K562 (cell line): ENCODE measurements at regions not wholly inside any gene's neighbourhood (a gene's known extent, or its start where the extent isn't known, plus 50 kb on each side); places are given as distances from the start of the nearest gene placed in this dataset.

Experiments
- ATAC-seq: fragments of 200-7000 bp; cut with Tn5 transposase; 3 replicates; pipeline ENCODE4 v1.9.1; 2020; ENCODE audit warnings: moderate library complexity
- BruUV-seq: library from RNA; stranded (reverse); fragments of 400-500 nt; replicated peaks from 2 replicates; lab custom pipeline; 2021; lab: Mats Ljungman, UMichigan
- CTCF ChIA-PET: fragments of 300-600 bp; formaldehyde crosslinking; extraction: SDS; loops from one replicate; lab custom pipeline; 2021; ENCODE audit warnings: low intra/inter-chr PET ratio; lab: Yijun Ruan, JAX
- POLR2A ChIA-PET: fragments of 300-600, 350-650 bp; sonication (Branson Sonifier 250); formaldehyde crosslinking; extraction: SDS; loops from one replicate; lab custom pipeline; 2021; ENCODE audit warnings: antibody characterized with exemption, inconsistent platforms; lab: Yijun Ruan, JAX
- DNase-seq, 4 experiments: peaks; one replicate each; pipeline versions ENCODE4 v3.0.0 to v3.0.0-alpha.2; 2011 to 2018; ENCODE audit warnings: low spot score in 3 of 4, mixed read lengths in 3 of 4; ENCODE audit errors: extremely low read depth in 1 of 4
- FAIRE-seq: peaks from 2 replicates; lab custom pipeline; 2011; peaks lifted over from hg19 to GRCh38; lab: Jason Lieb, UNC
- H2AFZ ChIP-seq: 2 replicates; pipeline ENCODE4 v1.6.0; 2011; ENCODE audit warnings: low read depth, low read length, control low read depth, inconsistent platforms
- H3K27ac ChIP-seq: fragments of 200-600 bp; 3 replicates; pipeline ENCODE4 v1.8.0; 2011; ENCODE audit warnings: low read depth, mild to moderate bottlenecking, control low read depth, inconsistent platforms, low read length, moderate library complexity, mixed read lengths; ENCODE audit errors: extremely low read depth
- H3K27me3 ChIP-seq, 2 experiments: fragments of 300-600 bp in 1 of 2; 2 replicates in 1 of 2; 3 replicates in 1 of 2; pipeline versions ENCODE4 v1.6.0 to v1.8.0; 2011; ENCODE audit warnings: inconsistent platforms in 2 of 2, low read length in 2 of 2, mild to moderate bottlenecking in 1 of 2, mixed read lengths in 1 of 2, moderate library complexity in 1 of 2; ENCODE audit not compliant: control insufficient read depth in 2 of 2, insufficient read depth in 2 of 2
- H3K36me3 ChIP-seq: fragments of 300-600 bp; 3 replicates; pipeline ENCODE4 v1.8.0; 2011; ENCODE audit warnings: mild to moderate bottlenecking, low read length, inconsistent platforms; ENCODE audit not compliant: control insufficient read depth, insufficient read depth
- H3K4me1 ChIP-seq, 2 experiments: fragments of 200-600 bp in 1 of 2; replicated peaks in 1 of 2; 2 replicates in 1 of 2; 3 replicates in 1 of 2; pipeline versions ENCODE4 v1.5.1 to v1.8.0; 2011; ENCODE audit warnings: inconsistent platforms in 2 of 2, low read length in 2 of 2, mild to moderate bottlenecking in 1 of 2, mixed read lengths in 1 of 2, moderate library complexity in 1 of 2; ENCODE audit not compliant: control insufficient read depth in 2 of 2, insufficient read depth in 2 of 2
- H3K4me2 ChIP-seq: 2 replicates; pipeline ENCODE4 v1.6.1; 2011; ENCODE audit warnings: low read length, control low read depth, inconsistent platforms, mixed read lengths; ENCODE audit not compliant: insufficient read depth
- H3K4me3 ChIP-seq: fragments of 200-600 bp; sonication (generic), shearing (Covaris generic); 2 replicates; pipeline ENCODE4 v1.5.1; 2016; ENCODE audit warnings: control low read depth, inconsistent platforms
- H3K79me2 ChIP-seq: fragments of 200-600 bp; 3 replicates; pipeline ENCODE4 v1.8.0; 2011; ENCODE audit warnings: low read length, inconsistent platforms; ENCODE audit not compliant: control insufficient read depth, insufficient read depth
- H3K9ac ChIP-seq, 2 experiments: 2 replicates each; pipeline versions ENCODE4 v1.6.0 to v1.6.1; 2011; ENCODE audit warnings: low read depth in 2 of 2, low read length in 2 of 2, control low read depth in 1 of 2, inconsistent platforms in 1 of 2, mild to moderate bottlenecking in 1 of 2, mixed read lengths in 1 of 2; ENCODE audit not compliant: insufficient read depth in 1 of 2
- H3K9me1 ChIP-seq: one replicate; pipeline ENCODE4 v1.6.0; 2011; ENCODE audit warnings: inconsistent platforms, mild to moderate bottlenecking, low read length, moderate library complexity; ENCODE audit not compliant: control insufficient read depth, insufficient read depth
- H3K9me3 ChIP-seq: replicated peaks from 2 replicates; pipeline ENCODE4 v1.5.1; 2011; ENCODE audit warnings: low read depth, low read length, inconsistent platforms; ENCODE audit not compliant: control insufficient read depth, insufficient read depth
- H4K20me1 ChIP-seq: replicated peaks from 2 replicates; pipeline ENCODE4 v1.6.1; 2011; ENCODE audit warnings: low read length, inconsistent platforms, mixed read lengths; ENCODE audit not compliant: control insufficient read depth, insufficient read depth
- BRF2 ChIP-seq: IDR thresholded peaks from 3 replicates; pipeline ENCODE4 v1.6.1; 2011; ENCODE audit warnings: borderline replicate concordance, mild to moderate bottlenecking; ENCODE audit not compliant: insufficient read length, insufficient read depth
- DNMT1 ChIP-seq: fragments of 450-650 bp; IDR thresholded peaks from 2 replicates; pipeline ENCODE4 v1.6.1; 2016; ENCODE audit warnings: antibody characterized with exemption, mild to moderate bottlenecking
- FOXK2 ChIP-seq, 2 experiments: fragments of 450-650 bp; IDR thresholded peaks in 1 of 2; conservative IDR thresholded peaks in 1 of 2; 2 replicates each; pipeline ENCODE4 v1.6.1; 2016; ENCODE audit warnings: low read depth in 2 of 2, mild to moderate bottlenecking in 1 of 2
- GABPA ChIP-seq: fragments of 200-800 bp; sonication (Bioruptor generic); conservative IDR thresholded peaks from 2 replicates; pipeline ENCODE4 v1.6.1; 2016; ENCODE audit warnings: low read depth, missing genetic modification characterization, missing compliant biosample characterization
- GTF2B ChIP-seq: IDR thresholded peaks from 2 replicates; pipeline ENCODE4 v1.6.1; 2011; ENCODE audit not compliant: insufficient read length; ENCODE audit errors: extremely low read depth
- HDAC8 ChIP-seq: fragments of 450-650 bp; IDR thresholded peaks from 2 replicates; pipeline ENCODE4 v1.6.1; 2016; ENCODE audit warnings: mild to moderate bottlenecking, missing genetic modification characterization, moderate library complexity, missing compliant biosample characterization
- KLF13 ChIP-seq: fragments of 450-650 bp; IDR thresholded peaks from 2 replicates; pipeline ENCODE4 v1.6.1; 2016; ENCODE audit warnings: missing genetic modification characterization, low read depth, mild to moderate bottlenecking, missing compliant biosample characterization, moderate library complexity, borderline replicate concordance
- NR4A1 ChIP-seq, 2 experiments: fragments of 250-450 bp in 1 of 2; fragments of 450-650 bp in 1 of 2; sonication (Bioruptor Pico) in 1 of 2; IDR thresholded peaks; 2 replicates each; pipeline versions ENCODE4 v1.4.0 to v1.6.1; 2016 to 2020; ENCODE audit warnings: mild to moderate bottlenecking in 2 of 2, missing compliant biosample characterization in 1 of 2, missing genetic modification characterization in 1 of 2, moderate library complexity in 1 of 2
- POLR3G ChIP-seq: IDR thresholded peaks from 2 replicates; pipeline ENCODE4 v1.6.1; 2011; ENCODE audit not compliant: insufficient read length, insufficient replicate concordance; ENCODE audit errors: extremely low read depth
- STAG1 ChIP-seq: sonication (generic); formaldehyde crosslinking; IDR thresholded peaks from 2 replicates; pipeline ENCODE4 v1.5.0; 2020; ENCODE audit warnings: missing genetic modification reagents, borderline replicate concordance
- ZKSCAN8 ChIP-seq: fragments of 200-800 bp; sonication (Bioruptor generic); IDR thresholded peaks from 2 replicates; pipeline ENCODE4 v1.6.1; 2016; ENCODE audit warnings: missing genetic modification characterization, missing compliant biosample characterization
- ZNF347 ChIP-seq: fragments of 450-650 bp; formaldehyde crosslinking; IDR thresholded peaks from 2 replicates; pipeline ENCODE4 v1.4.0; 2020; ENCODE audit warnings: low read depth, mild to moderate bottlenecking, moderate library complexity
- ZNF398 ChIP-seq: fragments of 250-450 bp; sonication (Bioruptor Pico); IDR thresholded peaks from 2 replicates; pipeline ENCODE4 v1.8.0; 2021; ENCODE audit warnings: moderate library complexity, mild to moderate bottlenecking, inconsistent platforms
- ZNF551 ChIP-seq: fragments of 250-450 bp; sonication (Bioruptor Pico); IDR thresholded peaks from 2 replicates; pipeline ENCODE4 v1.5.0; 2021; ENCODE audit warnings: mild to moderate bottlenecking, moderate library complexity
- WGBS: fragments of 100-300 bp; shearing (Covaris generic); methylation state at CpG from one replicate; pipeline ENCODE4 v1.1.6; 2016; ENCODE audit warnings: low coverage, mixed read lengths; ENCODE audit not compliant: insufficient coverage; ENCODE audit errors: missing lambda C conversion rate; 5-methylcytosine and 5-hydroxymethylcytosine counted together
- in situ Hi-C: fragments of 300-500 bp; cut with MboI; formaldehyde crosslinking; loops from 4 replicates; pipeline ENCODE4 v1.15.0; 2018; ENCODE audit warnings: inconsistent platforms, mixed read lengths
- intact Hi-C: fragments of 100-400 bp; cut with micrococcal nuclease; formaldehyde crosslinking; loops from 2 replicates; pipeline ENCODE4 v1.14.2; 2022
- TF ChIP-seq, protein P1 (sequence below): conservative IDR thresholded peaks from 2 replicates; pipeline ENCODE4 v1.6.1; 2011; ENCODE audit warnings: low read depth, mild to moderate bottlenecking, low read length; ENCODE audit not compliant: control insufficient read depth

- in situ Hi-C loops = no loop called here
- H3K9ac ChIP-seq = no peak overlapping the region
- ATAC-seq (no peak), DNase-seq (no peak), FAIRE-seq (no peak)
- ChIA-PET POLR2A (interaction anchor here (0.6 kb wide), 1 partner anchor 38 kb away, joined by 3 read pairs; no protein-coding TSS in a partner anchor), CTCF (no interaction called here)
- peaks cover 3 to 38% of the 10 kb centered on the region in 2 experiments; a peak in 3 of 5 replicates for H3K27me3 ChIP-seq
- H3K4me3 ChIP-seq = no peak overlapping the region
- no peaks in the 10 kb centered on the region for H3K4me1 ChIP-seq
- no peaks in the 10 kb centered on the region for H3K79me2 ChIP-seq
- TF ChIP-seq STAG1 (CRISPR knock-in tag) (no peak), NR4A1 (CRISPR knock-in tag; IDR thresholded peaks at IDR 0.05) (no peak), NR4A1 (tag; IDR thresholded peaks at IDR 0.05) (no peak), ZKSCAN8 (CRISPR knock-in tag) (no peak), GTF2B (no peak), ZNF398 (CRISPR knock-in tag) (no peak), FOXK2 (conservative IDR thresholded peaks at IDR 0.05 in 1 of 2, IDR thresholded peaks at IDR 0.05 in 1 of 2; ENCODE audit: low read depth in 2 of 2) (no peak), ZNF551 (no peak), DNMT1 (no peak), ZNF347 (CRISPR knock-in tag) (no peak), HDAC8 (tag) (no peak), BRF2 (no peak), POLR3G (no peak), KLF13 (tag) (no peak), GABPA (tag) (no peak)
- TF ChIP-seq, protein P1, sequence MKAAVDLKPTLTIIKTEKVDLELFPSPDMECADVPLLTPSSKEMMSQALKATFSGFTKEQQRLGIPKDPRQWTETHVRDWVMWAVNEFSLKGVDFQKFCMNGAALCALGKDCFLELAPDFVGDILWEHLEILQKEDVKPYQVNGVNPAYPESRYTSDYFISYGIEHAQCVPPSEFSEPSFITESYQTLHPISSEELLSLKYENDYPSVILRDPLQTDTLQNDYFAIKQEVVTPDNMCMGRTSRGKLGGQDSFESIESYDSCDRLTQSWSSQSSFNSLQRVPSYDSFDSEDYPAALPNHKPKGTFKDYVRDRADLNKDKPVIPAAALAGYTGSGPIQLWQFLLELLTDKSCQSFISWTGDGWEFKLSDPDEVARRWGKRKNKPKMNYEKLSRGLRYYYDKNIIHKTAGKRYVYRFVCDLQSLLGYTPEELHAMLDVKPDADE = no peak
- H3K4me2 ChIP-seq = no peak overlapping the region
- no peaks in the 10 kb centered on the region for H3K9me1 ChIP-seq
- no peak overlapping the region for H3K27ac ChIP-seq
- H4K20me1 ChIP-seq = no peaks in the 10 kb centered on the region; the same call in 1 of the 2 replicates
- H2AFZ ChIP-seq = no peak overlapping the region
- intact Hi-C loops = no loop called here
- H3K36me3 ChIP-seq = no peaks in the 10 kb centered on the region
- 0% methylated on average over 14 of the region's 14 CpGs for WGBS
- no TSS peak for BruUV-seq
- no peaks in the 10 kb centered on the region for H3K9me3 ChIP-seq
These were observed 411.8 kb upstream of the SULF2 start for GRCh38 chr20:48197066-48197465.
